GM23338 (cell line): ENCODE measurements at regions not wholly inside any gene's neighbourhood (a gene's known extent, or its start where the extent isn't known, plus 50 kb on each side); places are given as distances from the start of the nearest gene placed in this dataset.

ENCODE experiments used
- ATAC-seq: fragments of 200-7000 bp; cut with Tn5 transposase; 3 replicates; pipeline ENCODE4 v1.9.1; 2020
- DNase-seq: peaks from one replicate; pipeline ENCODE4 v3.0.0-alpha.2; 2015; ENCODE audit warnings: low spot score
- H2AFZ ChIP-seq: fragments of 200-600 bp; sonication (generic); 2 replicates; pipeline ENCODE4 v1.8.0; 2016; ENCODE audit warnings: antibody characterized with exemption, mild to moderate bottlenecking, moderate library complexity
- H3F3A ChIP-seq: fragments of 200-600 bp; sonication (generic); replicated peaks from 2 replicates; pipeline ENCODE4 v1.8.0; 2017; ENCODE audit warnings: antibody characterized with exemption, mixed run types, low read depth
- H3K27ac ChIP-seq: fragments of 200-600 bp; sonication (generic); 2 replicates; pipeline ENCODE4 v1.6.1; 2016; ENCODE audit warnings: low read depth
- H3K27me3 ChIP-seq: fragments of 200-600 bp; sonication (generic); 2 replicates; pipeline ENCODE4 v1.8.0; 2016; ENCODE audit warnings: mild to moderate bottlenecking, mixed run types, moderate library complexity; ENCODE audit not compliant: insufficient read depth
- H3K36me3 ChIP-seq: fragments of 200-600 bp; sonication (generic); 2 replicates; pipeline ENCODE4 v1.8.0; 2016; ENCODE audit warnings: mild to moderate bottlenecking; ENCODE audit not compliant: insufficient read depth
- H3K4me1 ChIP-seq: fragments of 200-600 bp; sonication (generic); 2 replicates; pipeline ENCODE4 v1.8.0; 2016; ENCODE audit warnings: mild to moderate bottlenecking, moderate library complexity; ENCODE audit not compliant: insufficient read depth
- H3K4me2 ChIP-seq: fragments of 200-600 bp; sonication (generic); 2 replicates; pipeline ENCODE4 v1.7.1; 2017; ENCODE audit warnings: mixed run types
- H3K4me3 ChIP-seq: fragments of 200-600 bp; sonication (generic); 2 replicates; pipeline ENCODE4 v1.6.1; 2016; ENCODE audit warnings: mixed run types
- H3K79me2 ChIP-seq: fragments of 200-600 bp; sonication (generic); replicated peaks from 2 replicates; pipeline ENCODE4 v1.8.0; 2017; ENCODE audit warnings: mild to moderate bottlenecking; ENCODE audit not compliant: insufficient read depth
- H3K9me2 ChIP-seq: fragments of 200-600 bp; sonication (generic); 2 replicates; pipeline ENCODE4 v1.8.0; 2017; ENCODE audit not compliant: insufficient read depth
- H4K20me1 ChIP-seq: fragments of 200-600 bp; sonication (generic); replicated peaks from 2 replicates; pipeline ENCODE4 v1.8.0; 2017; ENCODE audit warnings: mild to moderate bottlenecking; ENCODE audit not compliant: insufficient read depth
- H3K27ac Mint-ChIP-seq: 2 replicates; pipeline ENCODE4 v1.8.0; 2020; ENCODE audit warnings: inconsistent platforms, mild to moderate bottlenecking, moderate library complexity, mixed read lengths
- H3K27me3 Mint-ChIP-seq: 3 replicates; pipeline ENCODE4 v1.8.0; 2022; ENCODE audit warnings: low read depth, mild to moderate bottlenecking, moderate library complexity, mixed read lengths, inconsistent platforms; ENCODE audit not compliant: insufficient read depth, poor library complexity
- H3K36me3 Mint-ChIP-seq: 3 replicates; pipeline ENCODE4 v1.8.0; 2021; ENCODE audit warnings: low read depth, mild to moderate bottlenecking, inconsistent platforms, moderate library complexity, mixed read lengths
- H3K4me1 Mint-ChIP-seq: 3 replicates; pipeline ENCODE4 v1.8.0; 2020; ENCODE audit warnings: mild to moderate bottlenecking, inconsistent platforms, mixed read lengths
- H3K4me3 Mint-ChIP-seq: 3 replicates; pipeline ENCODE4 v1.8.0; 2021; ENCODE audit warnings: moderate library complexity, mild to moderate bottlenecking, inconsistent platforms, mixed read lengths
- H3K9me3 Mint-ChIP-seq: 3 replicates; pipeline ENCODE4 v1.8.0; 2020; ENCODE audit warnings: moderate library complexity, mild to moderate bottlenecking, inconsistent platforms, mixed read lengths
- CREB1 ChIP-seq: fragments of 250-450 bp; sonication (Bioruptor Pico); IDR thresholded peaks from 2 replicates; pipeline ENCODE4 v1.5.0; 2020; ENCODE audit warnings: low read depth, mild to moderate bottlenecking, moderate library complexity
- NANOG ChIP-seq: IDR thresholded peaks from 2 replicates; pipeline ENCODE4 v1.6.1; 2016; ENCODE audit warnings: antibody characterized with exemption, borderline replicate concordance
- POLR2AphosphoS5 ChIP-seq: IDR thresholded peaks from 2 replicates; pipeline ENCODE4 v1.6.1; 2016; ENCODE audit warnings: antibody characterized with exemption, low read depth
- STAT1 ChIP-seq: IDR thresholded peaks from one replicate; pipeline ENCODE4 v1.6.1; 2016; ENCODE audit warnings: antibody characterized with exemption; ENCODE audit not compliant: unreplicated experiment
- TF ChIP-seq, protein P1 (sequence below), 2 experiments: fragments of 200-600 bp in 1 of 2; sonication (generic) in 1 of 2; conservative IDR thresholded peaks; 2 replicates each; pipeline versions ENCODE4 v1.5.1 to v1.6.1; 2016 to 2017; ENCODE audit warnings: antibody characterized with exemption in 2 of 2, low read depth in 2 of 2, mild to moderate bottlenecking in 2 of 2, moderate library complexity in 1 of 2
- TF ChIP-seq, protein P2 (sequence below): fragments of 250-450 bp; sonication (Bioruptor Pico); IDR thresholded peaks from 2 replicates; pipeline ENCODE4 v1.5.0; 2020; ENCODE audit warnings: mild to moderate bottlenecking, moderate library complexity

DNA sequence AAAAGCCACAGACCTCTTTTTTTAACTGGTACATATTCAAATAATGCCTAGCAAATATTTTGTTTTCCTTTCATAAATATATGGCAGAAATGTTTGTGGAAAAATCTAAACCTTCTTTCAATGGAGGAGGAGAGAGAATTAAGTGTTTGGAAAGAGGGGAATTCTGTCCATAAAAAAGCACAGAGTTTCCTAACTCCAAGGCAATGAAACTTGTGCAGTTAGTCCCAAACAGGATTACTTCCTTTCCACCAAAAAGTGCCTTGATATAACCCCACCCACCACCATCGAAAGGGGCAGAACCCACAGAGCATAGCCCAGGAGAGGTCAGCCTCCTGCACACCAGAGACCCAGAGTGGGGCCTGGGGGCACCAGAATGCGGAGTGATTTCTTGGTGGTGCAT lies 106.3 kb downstream of the OGFRL1 start (continued):
- TF ChIP-seq, protein P1, sequence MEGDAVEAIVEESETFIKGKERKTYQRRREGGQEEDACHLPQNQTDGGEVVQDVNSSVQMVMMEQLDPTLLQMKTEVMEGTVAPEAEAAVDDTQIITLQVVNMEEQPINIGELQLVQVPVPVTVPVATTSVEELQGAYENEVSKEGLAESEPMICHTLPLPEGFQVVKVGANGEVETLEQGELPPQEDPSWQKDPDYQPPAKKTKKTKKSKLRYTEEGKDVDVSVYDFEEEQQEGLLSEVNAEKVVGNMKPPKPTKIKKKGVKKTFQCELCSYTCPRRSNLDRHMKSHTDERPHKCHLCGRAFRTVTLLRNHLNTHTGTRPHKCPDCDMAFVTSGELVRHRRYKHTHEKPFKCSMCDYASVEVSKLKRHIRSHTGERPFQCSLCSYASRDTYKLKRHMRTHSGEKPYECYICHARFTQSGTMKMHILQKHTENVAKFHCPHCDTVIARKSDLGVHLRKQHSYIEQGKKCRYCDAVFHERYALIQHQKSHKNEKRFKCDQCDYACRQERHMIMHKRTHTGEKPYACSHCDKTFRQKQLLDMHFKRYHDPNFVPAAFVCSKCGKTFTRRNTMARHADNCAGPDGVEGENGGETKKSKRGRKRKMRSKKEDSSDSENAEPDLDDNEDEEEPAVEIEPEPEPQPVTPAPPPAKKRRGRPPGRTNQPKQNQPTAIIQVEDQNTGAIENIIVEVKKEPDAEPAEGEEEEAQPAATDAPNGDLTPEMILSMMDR (conservative IDR thresholded peaks at IDR 0.05; ENCODE audit: low read depth in 2 of 2) = no peak
- TF ChIP-seq NANOG = no peak
- TF ChIP-seq CREB1 (CRISPR knock-in tag) = no peak

DNA sequence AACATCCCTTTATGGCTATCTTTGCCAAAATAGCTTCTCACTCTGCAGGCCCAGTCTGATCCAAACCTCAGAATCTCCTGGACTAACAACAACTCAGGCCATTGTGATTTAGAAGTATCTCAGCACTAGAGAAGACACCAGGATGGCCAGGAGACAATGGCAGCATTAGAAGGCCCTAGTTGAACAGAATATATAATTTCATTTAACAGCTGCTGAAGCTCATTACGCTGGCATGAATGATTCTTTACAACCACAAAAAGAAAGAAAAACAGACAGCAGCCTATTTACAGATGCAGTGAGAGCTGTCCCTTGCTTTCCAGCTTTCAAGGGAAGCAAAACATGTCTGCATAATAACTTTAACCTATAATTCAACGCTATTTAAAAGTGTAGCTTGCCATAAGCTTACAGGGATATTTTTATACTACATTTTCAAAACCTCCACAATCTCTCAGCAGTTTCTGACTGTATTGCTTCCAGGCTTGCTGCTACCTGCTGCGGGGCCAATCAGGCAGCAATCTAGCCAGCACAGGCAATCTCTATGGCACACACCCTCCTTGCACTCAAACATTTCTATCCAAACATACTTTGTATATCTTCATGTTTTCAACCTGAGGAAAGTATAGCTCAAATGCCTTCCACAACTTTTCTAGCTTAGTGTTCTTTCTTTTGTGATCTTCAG lies 107.3 kb downstream of the OGFRL1 start:
- H3K27me3 ChIP-seq = no peaks in the 10 kb centered on the region
- ATAC-seq (no peak), DNase-seq (no peak)
- peaks cover 8% of the 10 kb centered on the region; the same call in 2 of the 3 replicates for H3K4me1 Mint-ChIP-seq
- no peak overlapping the region for H2AFZ ChIP-seq
- H3K9me2 ChIP-seq = no peaks in the 10 kb centered on the region
- H3K4me3 ChIP-seq = no peak overlapping the region
- H3K4me3 Mint-ChIP-seq = no peak overlapping the region
- H3K36me3 ChIP-seq = no peaks in the 10 kb centered on the region
- no peak overlapping the region for H3K4me2 ChIP-seq
- H3F3A ChIP-seq = no peaks in the 10 kb centered on the region
- H4K20me1 ChIP-seq = no peaks in the 10 kb centered on the region
- H3K79me2 ChIP-seq = no peaks in the 10 kb centered on the region
- H3K4me1 ChIP-seq = peaks cover 3% of the 10 kb centered on the region; the same call in 1 of the 2 replicates
- H3K27ac Mint-ChIP-seq = no peak overlapping the region
- peaks cover 1% of the 10 kb centered on the region for H3K27me3 Mint-ChIP-seq
- H3K36me3 Mint-ChIP-seq = no peaks in the 10 kb centered on the region
- TF ChIP-seq CREB1 (CRISPR knock-in tag) (no peak), POLR2AphosphoS5 (no peak), STAT1 (no peak)
- TF ChIP-seq, protein P2, sequence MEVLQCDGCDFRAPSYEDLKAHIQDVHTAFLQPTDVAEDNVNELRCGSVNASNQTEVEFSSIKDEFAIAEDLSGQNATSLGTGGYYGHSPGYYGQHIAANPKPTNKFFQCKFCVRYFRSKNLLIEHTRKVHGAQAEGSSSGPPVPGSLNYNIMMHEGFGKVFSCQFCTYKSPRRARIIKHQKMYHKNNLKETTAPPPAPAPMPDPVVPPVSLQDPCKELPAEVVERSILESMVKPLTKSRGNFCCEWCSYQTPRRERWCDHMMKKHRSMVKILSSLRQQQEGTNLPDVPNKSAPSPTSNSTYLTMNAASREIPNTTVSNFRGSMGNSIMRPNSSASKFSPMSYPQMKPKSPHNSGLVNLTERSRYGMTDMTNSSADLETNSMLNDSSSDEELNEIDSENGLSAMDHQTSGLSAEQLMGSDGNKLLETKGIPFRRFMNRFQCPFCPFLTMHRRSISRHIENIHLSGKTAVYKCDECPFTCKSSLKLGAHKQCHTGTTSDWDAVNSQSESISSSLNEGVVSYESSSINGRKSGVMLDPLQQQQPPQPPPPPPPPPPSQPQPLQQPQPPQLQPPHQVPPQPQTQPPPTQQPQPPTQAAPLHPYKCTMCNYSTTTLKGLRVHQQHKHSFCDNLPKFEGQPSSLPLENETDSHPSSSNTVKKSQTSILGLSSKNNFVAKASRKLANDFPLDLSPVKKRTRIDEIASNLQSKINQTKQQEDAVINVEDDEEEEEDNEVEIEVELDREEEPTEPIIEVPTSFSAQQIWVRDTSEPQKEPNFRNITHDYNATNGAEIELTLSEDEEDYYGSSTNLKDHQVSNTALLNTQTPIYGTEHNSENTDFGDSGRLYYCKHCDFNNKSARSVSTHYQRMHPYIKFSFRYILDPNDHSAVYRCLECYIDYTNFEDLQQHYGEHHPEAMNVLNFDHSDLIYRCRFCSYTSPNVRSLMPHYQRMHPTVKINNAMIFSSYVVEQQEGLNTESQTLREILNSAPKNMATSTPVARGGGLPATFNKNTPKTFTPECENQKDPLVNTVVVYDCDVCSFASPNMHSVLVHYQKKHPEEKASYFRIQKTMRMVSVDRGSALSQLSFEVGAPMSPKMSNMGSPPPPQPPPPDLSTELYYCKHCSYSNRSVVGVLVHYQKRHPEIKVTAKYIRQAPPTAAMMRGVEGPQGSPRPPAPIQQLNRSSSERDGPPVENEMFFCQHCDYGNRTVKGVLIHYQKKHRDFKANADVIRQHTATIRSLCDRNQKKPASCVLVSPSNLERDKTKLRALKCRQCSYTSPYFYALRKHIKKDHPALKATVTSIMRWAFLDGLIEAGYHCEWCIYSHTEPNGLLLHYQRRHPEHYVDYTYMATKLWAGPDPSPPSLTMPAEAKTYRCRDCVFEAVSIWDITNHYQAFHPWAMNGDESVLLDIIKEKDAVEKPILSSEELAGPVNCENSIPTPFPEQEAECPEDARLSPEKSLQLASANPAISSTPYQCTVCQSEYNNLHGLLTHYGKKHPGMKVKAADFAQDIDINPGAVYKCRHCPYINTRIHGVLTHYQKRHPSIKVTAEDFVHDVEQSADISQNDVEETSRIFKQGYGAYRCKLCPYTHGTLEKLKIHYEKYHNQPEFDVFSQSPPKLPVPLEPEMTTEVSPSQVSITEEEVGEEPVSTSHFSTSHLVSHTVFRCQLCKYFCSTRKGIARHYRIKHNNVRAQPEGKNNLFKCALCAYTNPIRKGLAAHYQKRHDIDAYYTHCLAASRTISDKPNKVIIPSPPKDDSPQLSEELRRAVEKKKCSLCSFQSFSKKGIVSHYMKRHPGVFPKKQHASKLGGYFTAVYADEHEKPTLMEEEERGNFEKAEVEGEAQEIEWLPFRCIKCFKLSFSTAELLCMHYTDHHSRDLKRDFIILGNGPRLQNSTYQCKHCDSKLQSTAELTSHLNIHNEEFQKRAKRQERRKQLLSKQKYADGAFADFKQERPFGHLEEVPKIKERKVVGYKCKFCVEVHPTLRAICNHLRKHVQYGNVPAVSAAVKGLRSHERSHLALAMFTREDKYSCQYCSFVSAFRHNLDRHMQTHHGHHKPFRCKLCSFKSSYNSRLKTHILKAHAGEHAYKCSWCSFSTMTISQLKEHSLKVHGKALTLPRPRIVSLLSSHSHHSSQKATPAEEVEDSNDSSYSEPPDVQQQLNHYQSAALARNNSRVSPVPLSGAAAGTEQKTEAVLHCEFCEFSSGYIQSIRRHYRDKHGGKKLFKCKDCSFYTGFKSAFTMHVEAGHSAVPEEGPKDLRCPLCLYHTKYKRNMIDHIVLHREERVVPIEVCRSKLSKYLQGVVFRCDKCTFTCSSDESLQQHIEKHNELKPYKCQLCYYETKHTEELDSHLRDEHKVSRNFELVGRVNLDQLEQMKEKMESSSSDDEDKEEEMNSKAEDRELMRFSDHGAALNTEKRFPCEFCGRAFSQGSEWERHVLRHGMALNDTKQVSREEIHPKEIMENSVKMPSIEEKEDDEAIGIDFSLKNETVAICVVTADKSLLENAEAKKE = no peak
- no peaks in the 10 kb centered on the region for H3K9me3 Mint-ChIP-seq
- no peak overlapping the region for H3K27ac ChIP-seq
